ENCODE measurements at regions not wholly inside any gene's neighbourhood (a gene's known extent, or its start where the extent isn't known, plus 50 kb on each side); places are given as distances from the start of the nearest gene placed in this dataset.

- H3K4me3 ChIP-seq (ENCODE audit: low read depth, low read length, poor library complexity, severe bottlenecking): no peak overlapping the region
Measured at GRCh38 chr12:11980115-11980514, 90.6 kb upstream of the BCL2L14 start.

GRCh38 chr12:11981121-11981733 lies 89.5 kb upstream of the BCL2L14 start:
- H4K20me1 ChIP-seq (ENCODE audit: insufficient read depth, low read length): no peaks in the 10 kb centered on the region
- no peak overlapping the region for H3K4me2 ChIP-seq (ENCODE audit: low read length)
- H3K9me3 ChIP-seq (ENCODE audit: low read length): no peaks in the 10 kb centered on the region; the same call in 1 of the 2 replicates
- no peak overlapping the region for H3K27ac ChIP-seq (ENCODE audit: low read depth, low read length, poor library complexity, severe bottlenecking)
- no peak overlapping the region for H3K4me3 ChIP-seq (ENCODE audit: low read depth, low read length, poor library complexity, severe bottlenecking)
- H3K4me1 ChIP-seq (ENCODE audit: insufficient read depth, low read length, severe bottlenecking): no peaks in the 10 kb centered on the region
- no peak overlapping the region for H3K9ac ChIP-seq (ENCODE audit: low read length)
- no peaks in the 10 kb centered on the region for H3K27me3 ChIP-seq (ENCODE audit: insufficient read depth, low read length)
- no peak overlapping the region for H2AFZ ChIP-seq (ENCODE audit: low read length)
- no peak for TF ChIP-seq EZH2 (IDR thresholded peaks at IDR 0.05; ENCODE audit: borderline replicate concordance, low read length)
- TF ChIP-seq, protein P1, sequence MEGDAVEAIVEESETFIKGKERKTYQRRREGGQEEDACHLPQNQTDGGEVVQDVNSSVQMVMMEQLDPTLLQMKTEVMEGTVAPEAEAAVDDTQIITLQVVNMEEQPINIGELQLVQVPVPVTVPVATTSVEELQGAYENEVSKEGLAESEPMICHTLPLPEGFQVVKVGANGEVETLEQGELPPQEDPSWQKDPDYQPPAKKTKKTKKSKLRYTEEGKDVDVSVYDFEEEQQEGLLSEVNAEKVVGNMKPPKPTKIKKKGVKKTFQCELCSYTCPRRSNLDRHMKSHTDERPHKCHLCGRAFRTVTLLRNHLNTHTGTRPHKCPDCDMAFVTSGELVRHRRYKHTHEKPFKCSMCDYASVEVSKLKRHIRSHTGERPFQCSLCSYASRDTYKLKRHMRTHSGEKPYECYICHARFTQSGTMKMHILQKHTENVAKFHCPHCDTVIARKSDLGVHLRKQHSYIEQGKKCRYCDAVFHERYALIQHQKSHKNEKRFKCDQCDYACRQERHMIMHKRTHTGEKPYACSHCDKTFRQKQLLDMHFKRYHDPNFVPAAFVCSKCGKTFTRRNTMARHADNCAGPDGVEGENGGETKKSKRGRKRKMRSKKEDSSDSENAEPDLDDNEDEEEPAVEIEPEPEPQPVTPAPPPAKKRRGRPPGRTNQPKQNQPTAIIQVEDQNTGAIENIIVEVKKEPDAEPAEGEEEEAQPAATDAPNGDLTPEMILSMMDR (IDR thresholded peaks at IDR 0.05; ENCODE audit: low read length): no peak
- no peaks in the 10 kb centered on the region for H3K9me2 ChIP-seq (ENCODE audit: low read depth, low read length)
- no peaks in the 10 kb centered on the region for H3K79me2 ChIP-seq (ENCODE audit: insufficient read depth, low read length)
- no peaks in the 10 kb centered on the region; the same call in 1 of the 2 replicates for H3K36me3 ChIP-seq (ENCODE audit: insufficient read depth, low read length)
- no peaks in the 10 kb centered on the region for H3F3A ChIP-seq (ENCODE audit: insufficient read depth, low read length)

More at GRCh38 chr12:11980115-11980514, 90.6 kb upstream of the BCL2L14 start:
- no peak overlapping the region for H3K27ac ChIP-seq (ENCODE audit: low read depth, low read length, poor library complexity, severe bottlenecking)
- H2AFZ ChIP-seq (ENCODE audit: low read length): no peak overlapping the region
- no peaks in the 10 kb centered on the region for H4K20me1 ChIP-seq (ENCODE audit: insufficient read depth, low read length)
- H3K27me3 ChIP-seq (ENCODE audit: insufficient read depth, low read length): no peaks in the 10 kb centered on the region
- H3K79me2 ChIP-seq (ENCODE audit: insufficient read depth, low read length): no peaks in the 10 kb centered on the region
- no peaks in the 10 kb centered on the region; the same call in 1 of the 2 replicates for H3K9me3 ChIP-seq (ENCODE audit: low read length)
- H3K4me2 ChIP-seq (ENCODE audit: low read length): no peak overlapping the region
- H3K4me1 ChIP-seq (ENCODE audit: insufficient read depth, low read length, severe bottlenecking): no peaks in the 10 kb centered on the region
- H3K9ac ChIP-seq (ENCODE audit: low read length): no peak overlapping the region
- no peaks in the 10 kb centered on the region for H3F3A ChIP-seq (ENCODE audit: insufficient read depth, low read length)
- no peaks in the 10 kb centered on the region for H3K36me3 ChIP-seq (ENCODE audit: insufficient read depth, low read length)
- TF ChIP-seq EZH2 (IDR thresholded peaks at IDR 0.05; ENCODE audit: borderline replicate concordance, low read length): no peak
- TF ChIP-seq, protein P1 (IDR thresholded peaks at IDR 0.05; ENCODE audit: low read length): no peak
- no peaks in the 10 kb centered on the region for H3K9me2 ChIP-seq (ENCODE audit: low read depth, low read length)

DNA sequence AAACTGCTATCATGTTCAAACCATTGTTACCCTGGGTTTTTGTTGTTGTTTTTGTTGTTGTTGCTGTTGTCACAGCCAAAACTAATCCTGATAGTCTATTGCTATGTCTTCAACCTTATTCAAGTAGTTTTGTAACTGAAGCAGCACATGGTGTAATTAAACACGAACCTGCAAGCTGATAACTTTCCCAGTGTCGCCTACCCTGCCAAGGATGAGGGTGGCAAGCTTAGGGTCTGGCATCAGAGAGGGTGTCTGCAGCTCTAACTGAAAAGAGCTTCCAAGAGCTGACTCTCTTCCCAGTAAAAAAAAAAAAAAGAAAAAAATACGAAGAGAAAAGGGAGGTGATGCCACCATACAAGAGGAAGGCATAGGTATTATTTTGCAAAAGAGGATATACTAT lies 86.3 kb upstream of the BCL2L14 start:
- no peaks in the 10 kb centered on the region for H3K79me2 ChIP-seq (ENCODE audit: insufficient read depth, low read length)
- H3K4me2 ChIP-seq (ENCODE audit: low read length): no peak overlapping the region
- no peak for TF ChIP-seq EZH2 (IDR thresholded peaks at IDR 0.05; ENCODE audit: borderline replicate concordance, low read length)
- TF ChIP-seq, protein P1 (IDR thresholded peaks at IDR 0.05; ENCODE audit: low read length): no peak
- H3K27me3 ChIP-seq (ENCODE audit: insufficient read depth, low read length): no peaks in the 10 kb centered on the region
- H4K20me1 ChIP-seq (ENCODE audit: insufficient read depth, low read length): no peaks in the 10 kb centered on the region
- H3K4me1 ChIP-seq (ENCODE audit: insufficient read depth, low read length, severe bottlenecking): no peaks in the 10 kb centered on the region
- H2AFZ ChIP-seq (ENCODE audit: low read length): no peak overlapping the region
- H3K9me3 ChIP-seq (ENCODE audit: low read length): no peaks in the 10 kb centered on the region; the same call in 1 of the 2 replicates
- H3K36me3 ChIP-seq (ENCODE audit: insufficient read depth, low read length): no peaks in the 10 kb centered on the region; the same call in 1 of the 2 replicates
- H3K27ac ChIP-seq (ENCODE audit: low read depth, low read length, poor library complexity, severe bottlenecking): no peak overlapping the region
- no peak overlapping the region for H3K4me3 ChIP-seq (ENCODE audit: low read depth, low read length, poor library complexity, severe bottlenecking)
- no peaks in the 10 kb centered on the region for H3F3A ChIP-seq (ENCODE audit: insufficient read depth, low read length)
- no peak overlapping the region for H3K9ac ChIP-seq (ENCODE audit: low read length)
- no peaks in the 10 kb centered on the region for H3K9me2 ChIP-seq (ENCODE audit: low read depth, low read length)
